ENCODE measurements at regions not wholly inside any gene's neighbourhood (a gene's known extent, or its start where the extent isn't known, plus 50 kb on each side); places are given as distances from the start of the nearest gene placed in this dataset.

GRCh38 chr6:4185846-4186245 is 50.5 kb upstream of the ECI2 start:
- TF ChIP-seq CTCF (IDR thresholded peaks at IDR 0.05), result no peak
- no peak for TF ChIP-seq POLR2A (IDR thresholded peaks at IDR 0.05)
